OCI-LY3 (cell line): ENCODE measurements at regions not wholly inside any gene's neighbourhood (a gene's known extent, or its start where the extent isn't known, plus 50 kb on each side); places are given as distances from the start of the nearest gene placed in this dataset.

ENCODE experiments used
- H2AFZ ChIP-seq: fragments of 200-600, 300-600 bp; shearing (Covaris generic); 2 replicates; pipeline ENCODE4 v1.6.0; 2014; ENCODE audit warnings: antibody characterized with exemption, low read depth, low read length
- H3K27ac ChIP-seq: fragments of 200-600, 300-600 bp; sonication (generic); 2 replicates; pipeline ENCODE4 v1.5.1; 2014; ENCODE audit warnings: mild to moderate bottlenecking, low read length, moderate library complexity, mixed read lengths
- H3K27me3 ChIP-seq: fragments of 200-600, 300-600 bp; sonication (generic); 2 replicates; pipeline ENCODE4 v1.6.1; 2014; ENCODE audit warnings: low read depth, low read length, mixed read lengths
- H3K36me3 ChIP-seq: fragments of 200-600, 300-600 bp; sonication (generic); replicated peaks from 2 replicates; pipeline ENCODE3; 2014; ENCODE audit warnings: low read depth, low read length, mixed read lengths
- H3K4me1 ChIP-seq: fragments of 300-600, 200-600 bp; sonication (generic); 2 replicates; pipeline ENCODE4 v1.6.1; 2014; ENCODE audit warnings: low read length, mixed read lengths
- H3K4me2 ChIP-seq: fragments of 200-600, 300-600 bp; sonication (generic); 2 replicates; pipeline ENCODE4 v1.6.1; 2014; ENCODE audit warnings: low read length, mixed read lengths
- H3K4me3 ChIP-seq: fragments of 300-600, 200-600 bp; sonication (generic); 2 replicates; pipeline ENCODE4 v1.5.1; 2014; ENCODE audit warnings: antibody characterized with exemption, mild to moderate bottlenecking, low read length, moderate library complexity
- H3K79me2 ChIP-seq: fragments of 300-600, 200-600 bp; shearing (Covaris generic); 2 replicates; pipeline ENCODE4 v1.6.1; 2014; ENCODE audit warnings: mild to moderate bottlenecking, low read length, mixed read lengths
- H3K9ac ChIP-seq: fragments of 300-600, 200-600 bp; shearing (Covaris generic); 2 replicates; pipeline ENCODE4 v1.6.0; 2014; ENCODE audit warnings: mild to moderate bottlenecking, low read length, moderate library complexity
- H3K9me3 ChIP-seq: fragments of 200-600, 300-600 bp; shearing (Covaris generic); 2 replicates; pipeline ENCODE4 v1.6.1; 2014; ENCODE audit warnings: low read length, mixed read lengths; ENCODE audit not compliant: insufficient read depth
- H4K20me1 ChIP-seq: fragments of 200-600, 300-600 bp; sonication (generic); 2 replicates; pipeline ENCODE4 v1.6.1; 2016; ENCODE audit warnings: low read length, mixed read lengths; ENCODE audit not compliant: insufficient read depth
- CTCF ChIP-seq: fragments of 200-600, 300-600 bp; sonication (generic); IDR thresholded peaks from 2 replicates; pipeline ENCODE4 v1.5.1; 2014; ENCODE audit warnings: antibody characterized with exemption, low read length, low read depth
- EZH2phosphoT487 ChIP-seq: fragments of 200-600 bp; shearing (Covaris generic); IDR thresholded peaks from 2 replicates; pipeline ENCODE4 v1.6.1; 2018; ENCODE audit warnings: antibody characterized with exemption, mixed run types, low read depth

- 0 out of 2 replicates have a peak, but pooled peaks cover 3% of the 10 kb centered on the region for H3K27me3 ChIP-seq
- H3K9ac ChIP-seq = no peak overlapping the region
- no peaks in the 10 kb centered on the region for H3K36me3 ChIP-seq
- H4K20me1 ChIP-seq = no peaks in the 10 kb centered on the region
- no peak overlapping the region for H3K4me3 ChIP-seq
- no peak overlapping the region for H3K4me2 ChIP-seq
- no peaks in the 10 kb centered on the region for H3K9me3 ChIP-seq
- H3K4me1 ChIP-seq = no peaks in the 10 kb centered on the region
- no peaks in the 10 kb centered on the region for H3K79me2 ChIP-seq
- TF ChIP-seq CTCF (no peak), EZH2phosphoT487 (no peak)
- H2AFZ ChIP-seq = no peak overlapping the region
- H3K27ac ChIP-seq = no peak overlapping the region
These were observed 68.8 kb upstream of the MTPN start for GRCh38 chr7:136045992-136046391.

- Histone ChIP-seq H3K9me3 (no peaks in the 10 kb centered on the region), H2AFZ (no peak overlapping the region), H3K4me3 (no peak overlapping the region), H3K79me2 (no peaks in the 10 kb centered on the region), H3K4me2 (no peak overlapping the region), H3K9ac (no peak overlapping the region), H3K27ac (no peak overlapping the region), H4K20me1 (no peaks in the 10 kb centered on the region), H3K4me1 (no peaks in the 10 kb centered on the region), H3K36me3 (no peaks in the 10 kb centered on the region), H3K27me3 (0 out of 2 replicates have a peak, but pooled peaks cover 3% of the 10 kb centered on the region)
- TF ChIP-seq EZH2phosphoT487 (no peak), CTCF (no peak)
These were observed 68.0 kb upstream of the MTPN start for GRCh38 chr7:136045181-136045580.

- H3K9me3 ChIP-seq = no peaks in the 10 kb centered on the region
- no peak overlapping the region for H3K9ac ChIP-seq
- no peak overlapping the region for H2AFZ ChIP-seq
- no peak overlapping the region for H3K4me3 ChIP-seq
- H3K4me2 ChIP-seq = no peak overlapping the region
- TF ChIP-seq EZH2phosphoT487 (no peak), CTCF (no peak)
- no peaks in the 10 kb centered on the region for H3K36me3 ChIP-seq
- no peaks in the 10 kb centered on the region for H4K20me1 ChIP-seq
- peaks cover 19% of the 10 kb centered on the region for H3K27me3 ChIP-seq
- H3K27ac ChIP-seq = no peak overlapping the region
- H3K4me1 ChIP-seq = no peaks in the 10 kb centered on the region
- no peaks in the 10 kb centered on the region for H3K79me2 ChIP-seq
These were observed 62.6 kb upstream of the MTPN start for GRCh38 chr7:136039577-136040345.

GRCh38 chr7:136036336-136036735 lies 59.2 kb upstream of the MTPN start:
- H3K27ac ChIP-seq = no peak overlapping the region
- no peak for TF ChIP-seq EZH2phosphoT487
- TF ChIP-seq CTCF = no peak
- H3K9ac ChIP-seq = no peak overlapping the region
- no peaks in the 10 kb centered on the region for H3K79me2 ChIP-seq
- H3K36me3 ChIP-seq = no peaks in the 10 kb centered on the region
- no peaks in the 10 kb centered on the region for H4K20me1 ChIP-seq
- H3K4me1 ChIP-seq = peaks cover 5% of the 10 kb centered on the region
- H3K27me3 ChIP-seq = peaks cover 45% of the 10 kb centered on the region
- no peak overlapping the region for H2AFZ ChIP-seq
- H3K9me3 ChIP-seq = no peaks in the 10 kb centered on the region
- H3K4me2 ChIP-seq = no peak overlapping the region
- H3K4me3 ChIP-seq = no peak overlapping the region
